Esophagus muscularis mucosa (tissue), 4 donors: ENCODE measurements at regions not wholly inside any gene's neighbourhood (a gene's known extent, or its start where the extent isn't known, plus 50 kb on each side); places are given as distances from the start of the nearest gene placed in this dataset.

Source experiments
- EP300 ChIP-seq: sonication (generic); formaldehyde crosslinking; IDR thresholded peaks from one replicate; pipeline ENCODE4 v1.6.1; 2017; ENCODE audit warnings: antibody characterized with exemption
- POLR2AphosphoS5 ChIP-seq, 2 donors: sonication (generic); formaldehyde crosslinking; IDR thresholded peaks; one replicate each; pipeline ENCODE4 v1.6.1; 2017; ENCODE audit warnings: antibody characterized with exemption in 2 of 2
- TF ChIP-seq, protein P1 (sequence below), 3 experiments: fragments of 200-600 bp in 2 of 3; fragments of 450-650 bp in 1 of 3; sonication (generic) in 2 of 3; IDR thresholded peaks; one replicate each; pipeline ENCODE4 v1.5.1; 2017 to 2019; ENCODE audit warnings: antibody characterized with exemption in 3 of 3, mild to moderate bottlenecking in 2 of 3, moderate library complexity in 1 of 3

- TF ChIP-seq, protein P1, sequence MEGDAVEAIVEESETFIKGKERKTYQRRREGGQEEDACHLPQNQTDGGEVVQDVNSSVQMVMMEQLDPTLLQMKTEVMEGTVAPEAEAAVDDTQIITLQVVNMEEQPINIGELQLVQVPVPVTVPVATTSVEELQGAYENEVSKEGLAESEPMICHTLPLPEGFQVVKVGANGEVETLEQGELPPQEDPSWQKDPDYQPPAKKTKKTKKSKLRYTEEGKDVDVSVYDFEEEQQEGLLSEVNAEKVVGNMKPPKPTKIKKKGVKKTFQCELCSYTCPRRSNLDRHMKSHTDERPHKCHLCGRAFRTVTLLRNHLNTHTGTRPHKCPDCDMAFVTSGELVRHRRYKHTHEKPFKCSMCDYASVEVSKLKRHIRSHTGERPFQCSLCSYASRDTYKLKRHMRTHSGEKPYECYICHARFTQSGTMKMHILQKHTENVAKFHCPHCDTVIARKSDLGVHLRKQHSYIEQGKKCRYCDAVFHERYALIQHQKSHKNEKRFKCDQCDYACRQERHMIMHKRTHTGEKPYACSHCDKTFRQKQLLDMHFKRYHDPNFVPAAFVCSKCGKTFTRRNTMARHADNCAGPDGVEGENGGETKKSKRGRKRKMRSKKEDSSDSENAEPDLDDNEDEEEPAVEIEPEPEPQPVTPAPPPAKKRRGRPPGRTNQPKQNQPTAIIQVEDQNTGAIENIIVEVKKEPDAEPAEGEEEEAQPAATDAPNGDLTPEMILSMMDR (IDR thresholded peaks at IDR 0.05) = no peak
- TF ChIP-seq POLR2AphosphoS5 (IDR thresholded peaks at IDR 0.05) (no peak), EP300 (no peak)
Observed at GRCh38 chr12:62133440-62133839, 126.8 kb upstream of the USP15 start.
